Occipital lobe (tissue), 1 donor: ENCODE measurements at regions not wholly inside any gene's neighbourhood (a gene's known extent, or its start where the extent isn't known, plus 50 kb on each side); places are given as distances from the start of the nearest gene placed in this dataset.
"Not testable (repeated sequence)": the region's sequence is repeated elsewhere in the genome, so short reads cannot be mapped to it uniquely, and the experiment has no call there.

ENCODE experiments used
- DNase-seq: peaks from one replicate; lab custom pipeline; 2025; lab: John Stamatoyannopoulos, UW

DNA sequence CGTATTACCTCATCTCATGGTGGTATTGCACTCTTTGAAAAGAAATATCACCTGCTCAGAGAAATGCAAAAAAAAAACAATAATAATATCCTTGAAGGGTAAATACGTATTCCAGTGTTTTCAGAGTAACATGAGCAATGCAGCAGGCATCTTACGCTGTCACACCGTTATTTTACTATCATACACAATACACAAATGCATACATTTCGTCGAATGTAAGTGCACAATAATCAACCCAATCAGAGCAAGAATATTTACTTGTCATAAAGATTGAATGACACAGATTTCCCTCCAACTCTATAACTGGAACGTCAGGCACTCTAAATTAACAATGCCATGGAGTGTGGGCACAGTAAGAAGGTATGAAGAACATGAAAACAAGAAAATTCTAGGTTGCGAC lies 1050.1 kb downstream of the PLA2G4A start:
- no peak for DNase-seq

DNA sequence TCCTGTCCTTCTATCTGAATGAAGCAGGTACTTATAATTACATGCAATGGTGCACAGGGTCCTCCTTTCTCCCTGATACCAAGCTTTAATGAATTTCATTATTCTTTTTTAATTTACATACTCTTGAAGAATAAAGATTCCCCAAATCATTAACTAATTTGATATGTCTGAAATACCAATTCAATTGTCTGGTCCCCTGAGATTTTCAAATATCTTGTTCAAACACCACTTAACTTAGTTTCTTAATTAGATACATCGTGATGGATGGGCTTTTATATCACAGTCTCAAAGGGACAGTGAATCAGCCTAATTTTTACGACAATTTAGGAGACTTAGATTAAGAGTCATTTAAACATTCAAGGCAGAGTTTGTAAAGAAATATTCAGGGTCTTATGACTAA lies 1054.6 kb downstream of the PLA2G4A start:
- DNase-seq: no peak

DNA sequence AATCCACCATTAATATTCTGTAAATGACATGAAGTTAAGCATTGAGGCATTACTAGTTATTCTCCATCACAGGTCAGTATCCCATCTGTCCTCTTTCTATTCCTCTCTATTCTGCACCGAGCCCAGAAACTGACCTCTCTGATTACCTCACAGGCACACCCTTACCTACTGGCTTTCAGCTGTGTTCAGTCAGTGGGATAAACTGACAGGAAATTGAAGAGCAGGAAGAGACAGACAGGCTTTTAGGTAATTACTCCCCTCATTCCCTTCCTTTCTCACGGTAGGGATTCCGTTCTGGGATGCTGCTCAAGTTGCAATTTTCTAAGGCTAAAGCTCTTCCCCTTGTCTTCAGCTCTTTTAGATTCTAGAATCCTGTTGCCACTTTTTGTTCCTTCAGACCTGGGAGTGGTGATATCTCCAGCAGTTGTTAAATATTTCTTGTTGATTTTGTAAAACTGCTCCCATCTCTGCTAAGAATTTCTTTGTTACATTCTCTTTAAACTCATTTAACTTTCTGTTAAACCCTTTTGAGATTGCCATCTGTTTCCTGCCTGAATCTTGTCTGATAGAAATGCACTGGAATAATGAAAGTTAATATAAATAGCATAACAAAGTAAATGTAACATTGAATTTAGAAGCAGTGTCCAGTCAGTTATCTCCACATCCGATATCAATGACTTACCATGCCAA lies 1063.4 kb downstream of the PLA2G4A start:
- no peak for DNase-seq

DNA sequence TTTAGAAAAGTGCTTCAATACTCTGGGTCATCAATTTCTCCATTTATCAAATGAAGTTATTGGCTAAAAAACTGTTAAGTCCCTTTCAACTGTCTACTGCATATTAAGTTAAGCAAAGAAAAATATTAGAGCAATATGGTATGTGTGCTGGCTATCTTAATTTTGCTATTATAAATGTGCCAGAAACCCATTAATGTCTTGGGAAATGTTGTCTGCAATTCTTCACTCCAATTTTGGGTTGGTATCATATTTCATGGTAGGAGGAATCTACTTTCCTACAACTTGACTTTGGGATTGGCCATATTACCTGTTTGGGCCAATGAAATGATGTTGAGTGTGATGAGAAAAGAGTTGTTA lies 1063.9 kb downstream of the PLA2G4A start:
- DNase-seq: no peak

- DNase-seq: no peak
Observed at GRCh38 chr1:187893471-187893870, 1064.7 kb downstream of the PLA2G4A start.

GRCh38 chr1:187894349-187894748 lies 1065.6 kb downstream of the PLA2G4A start:
- DNase-seq: no peak

- no peak for DNase-seq
Observed at GRCh38 chr1:187903223-187903622, 1074.5 kb downstream of the PLA2G4A start.

GRCh38 chr1:187909382-187909781 lies 1080.6 kb downstream of the PLA2G4A start:
- no peak for DNase-seq

DNA sequence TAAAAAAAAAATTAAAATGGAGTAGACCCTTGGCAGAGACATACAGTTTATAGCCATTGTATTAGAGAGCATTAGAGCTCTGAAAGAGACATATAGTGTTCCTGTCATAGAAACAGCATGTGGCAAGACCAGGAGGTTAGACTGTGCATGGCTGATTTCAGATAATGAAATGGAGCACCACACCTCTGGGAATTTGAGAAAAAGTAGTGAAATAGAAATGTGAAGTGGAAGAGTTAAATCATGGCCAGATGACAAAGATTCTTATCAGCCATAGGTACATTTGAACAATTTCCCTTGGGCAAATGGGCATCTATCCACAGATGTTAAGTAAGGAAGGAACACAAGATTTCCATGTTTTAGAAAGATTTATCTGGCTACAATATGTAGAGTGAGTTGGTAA lies 1083.1 kb downstream of the PLA2G4A start:
- DNase-seq: no peak

GRCh38 chr1:187920976-187921375 lies 1092.2 kb downstream of the PLA2G4A start:
- no peak for DNase-seq

DNA sequence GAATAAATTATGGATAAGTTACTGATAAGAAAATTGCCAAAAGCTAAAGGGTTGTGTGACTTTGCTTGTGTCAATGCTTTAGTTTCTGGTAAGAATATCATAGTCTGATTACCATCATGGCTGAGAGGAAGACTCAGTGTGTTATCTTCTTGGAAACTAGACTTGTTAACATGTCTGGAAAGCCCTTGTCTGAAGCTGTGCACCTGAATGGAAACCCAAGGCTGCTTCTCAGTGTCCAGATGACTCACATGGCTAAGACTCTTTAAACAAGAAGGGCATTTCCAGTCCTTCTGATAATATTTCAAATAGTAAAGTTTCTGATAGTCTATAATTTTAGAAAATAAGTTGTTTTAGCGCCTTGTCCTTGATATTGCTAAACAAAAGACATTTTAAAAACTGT lies 1092.7 kb downstream of the PLA2G4A start:
- no peak for DNase-seq

GRCh38 chr1:187922255-187922654 lies 1093.5 kb downstream of the PLA2G4A start:
- no peak for DNase-seq

DNA sequence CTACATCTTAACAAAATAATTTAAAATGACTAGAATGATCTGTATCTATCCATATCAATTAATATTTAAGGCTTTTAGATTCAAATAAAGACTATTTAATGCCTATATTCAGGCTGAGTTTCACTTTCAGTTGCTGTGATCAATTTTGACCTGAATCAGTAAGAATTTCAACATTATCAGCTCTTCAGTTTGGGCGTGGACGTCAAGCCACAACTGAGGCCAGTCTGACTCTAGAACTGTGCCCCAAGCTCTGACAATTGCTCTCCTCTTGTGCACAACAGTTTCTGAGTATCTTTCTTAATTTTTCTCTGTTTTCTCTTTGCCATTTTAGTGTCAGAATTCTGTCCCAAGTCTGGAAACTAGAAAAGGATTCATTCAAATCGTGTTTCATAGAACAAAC lies 1095.5 kb downstream of the PLA2G4A start:
- no peak for DNase-seq

GRCh38 chr1:187928288-187928687 lies 1099.5 kb downstream of the PLA2G4A start:
- DNase-seq: no peak

DNA sequence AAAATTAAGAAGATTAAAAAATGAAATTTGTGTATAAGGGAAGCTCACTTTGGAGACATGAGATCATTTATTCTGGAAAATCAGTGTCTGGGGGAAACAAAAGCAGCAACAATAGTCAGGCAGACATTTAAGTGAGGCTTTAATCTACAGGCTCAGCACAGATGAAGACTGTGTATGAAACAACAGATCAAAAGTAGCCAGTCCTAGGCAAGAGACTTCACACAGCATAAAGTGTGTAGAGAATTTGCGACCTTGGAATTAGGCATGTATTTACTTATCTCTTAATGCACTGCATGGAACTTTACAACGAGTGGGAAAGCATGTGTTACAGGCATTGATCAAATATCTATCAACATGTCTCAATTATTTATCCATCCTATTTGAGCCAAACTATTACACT lies 1099.9 kb downstream of the PLA2G4A start:
- DNase-seq: no peak

DNA sequence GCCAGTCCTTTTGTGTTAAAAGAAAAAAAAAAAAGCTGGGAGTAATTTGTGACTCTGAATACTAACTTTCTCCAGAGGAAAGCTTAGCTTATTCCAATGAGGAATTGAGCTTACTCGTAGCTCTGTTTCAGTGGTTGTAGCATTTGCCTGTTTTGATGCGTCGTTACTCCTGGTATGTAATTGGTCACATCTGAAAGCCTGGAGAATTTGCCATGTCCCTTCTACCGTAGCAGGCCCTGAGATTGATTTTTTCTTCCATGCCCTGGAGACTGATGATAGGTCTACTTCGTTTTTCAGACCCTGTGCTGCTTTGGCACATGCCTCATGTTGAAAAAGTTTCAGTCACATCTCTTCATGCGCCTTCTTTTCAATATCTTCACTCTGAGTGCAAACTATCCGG lies 1103.0 kb downstream of the PLA2G4A start:
- no peak for DNase-seq

- no peak for DNase-seq
Observed at GRCh38 chr1:187933562-187934419, 1105.0 kb downstream of the PLA2G4A start.

DNA sequence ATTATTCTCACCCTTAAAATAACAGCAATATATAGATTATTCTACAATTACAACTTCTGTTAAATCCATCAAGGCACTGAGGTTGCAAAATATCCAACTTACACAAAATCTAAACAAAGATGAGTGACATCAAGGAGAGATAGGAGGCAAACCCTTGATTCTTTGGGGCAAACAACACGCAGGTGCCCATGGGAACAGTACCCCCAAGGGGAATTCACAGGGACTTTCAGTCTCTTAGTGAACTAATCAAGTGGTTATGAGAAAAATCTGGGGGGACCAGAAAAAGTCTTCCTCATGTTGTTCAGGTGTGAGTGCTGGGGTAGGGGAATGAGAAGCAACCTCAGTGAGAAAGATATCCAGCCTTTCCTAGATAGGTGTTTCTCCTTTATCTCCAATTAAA lies 1107.9 kb downstream of the PLA2G4A start:
- no peak for DNase-seq

GRCh38 chr1:187938092-187938491 lies 1109.3 kb downstream of the PLA2G4A start:
- no peak for DNase-seq

GRCh38 chr1:187942986-187943385 lies 1114.2 kb downstream of the PLA2G4A start:
- DNase-seq: no peak

DNA sequence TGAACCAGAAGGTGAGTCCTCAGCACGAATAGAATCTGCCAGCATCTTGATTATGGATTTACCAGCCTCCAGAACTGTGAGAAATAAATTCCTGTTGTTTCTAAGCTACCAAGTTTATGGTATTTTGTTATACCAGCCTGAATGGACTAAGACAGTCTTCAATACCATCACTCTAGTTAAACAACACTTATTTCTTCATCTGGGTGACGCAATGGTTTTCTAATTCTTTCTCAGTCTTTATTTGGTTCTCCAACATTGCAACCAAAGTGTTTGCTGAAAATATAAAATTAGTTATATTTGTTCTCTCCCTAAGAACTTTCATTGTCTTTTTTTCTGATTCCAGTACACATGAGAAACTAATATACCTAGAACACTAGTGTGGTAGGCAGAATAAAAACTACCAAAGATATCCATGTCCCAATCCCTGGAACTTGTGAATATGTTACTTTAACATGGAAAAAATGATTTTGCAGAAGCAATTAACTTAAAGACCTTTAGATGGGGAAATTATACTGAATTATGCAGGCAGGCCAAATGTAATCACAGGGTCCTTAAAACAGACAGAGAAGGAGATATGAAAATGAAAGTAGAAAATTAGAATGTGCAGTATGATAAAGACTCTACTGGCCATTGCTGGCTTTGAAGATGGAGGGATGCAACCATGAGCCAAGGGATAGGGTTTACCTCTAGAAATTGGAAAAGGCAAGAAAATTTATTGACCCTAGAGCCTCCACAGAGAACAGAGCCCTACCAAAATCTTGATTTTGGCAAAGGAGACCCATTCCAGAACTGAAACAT lies 1115.1 kb downstream of the PLA2G4A start:
- no peak for DNase-seq

GRCh38 chr1:187946661-187947060 lies 1117.9 kb downstream of the PLA2G4A start:
- not testable (repeated sequence) for DNase-seq
